NOMO-1 treated with DMSO at 0.1 percent for 48 hours (cell line): ENCODE measurements at regions not wholly inside any gene's neighbourhood (a gene's known extent, or its start where the extent isn't known, plus 50 kb on each side); places are given as distances from the start of the nearest gene placed in this dataset.

Source experiments
- DNase-seq: peaks from one replicate; lab custom pipeline; 2025; ENCODE audit not compliant: unreplicated experiment; lab: John Stamatoyannopoulos, UW

GRCh38 chr7:130896051-130896881 is 162.3 kb upstream of the KLF14 start:
- DNase-seq: no peak

DNA sequence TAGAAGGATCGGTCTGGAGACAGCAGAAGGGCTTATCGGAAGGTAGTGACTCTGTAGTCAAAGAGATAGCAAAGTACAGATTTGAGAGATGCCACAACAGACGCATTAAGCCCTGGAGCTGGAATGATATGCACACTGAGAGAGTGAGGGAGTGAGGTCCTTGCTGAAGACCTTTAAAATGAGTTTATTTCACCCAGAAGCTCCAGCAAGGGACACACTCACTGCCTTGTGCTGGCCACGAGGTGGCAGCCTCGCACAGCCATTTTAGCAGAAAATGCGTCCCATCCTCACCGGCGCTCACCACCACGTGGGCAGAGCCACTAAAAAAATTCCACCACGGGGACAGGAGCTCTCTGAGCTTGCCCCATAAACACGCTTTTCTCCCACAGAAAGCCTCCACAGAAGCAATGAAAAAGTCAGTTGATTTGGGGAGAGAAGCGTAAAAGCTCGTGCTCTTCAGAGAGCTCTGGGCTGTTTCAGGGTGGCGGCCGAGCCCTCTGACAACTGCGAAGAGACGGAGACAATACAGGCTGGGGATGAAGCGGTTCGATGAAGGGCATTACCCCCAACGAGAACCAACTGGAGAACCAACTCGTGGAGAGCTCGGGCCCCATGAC is 163.0 kb upstream of the KLF14 start:
- DNase-seq: peak; percentile 47

GRCh38 chr7:130897515-130898419 is 163.8 kb upstream of the KLF14 start:
- no peak for DNase-seq

DNA sequence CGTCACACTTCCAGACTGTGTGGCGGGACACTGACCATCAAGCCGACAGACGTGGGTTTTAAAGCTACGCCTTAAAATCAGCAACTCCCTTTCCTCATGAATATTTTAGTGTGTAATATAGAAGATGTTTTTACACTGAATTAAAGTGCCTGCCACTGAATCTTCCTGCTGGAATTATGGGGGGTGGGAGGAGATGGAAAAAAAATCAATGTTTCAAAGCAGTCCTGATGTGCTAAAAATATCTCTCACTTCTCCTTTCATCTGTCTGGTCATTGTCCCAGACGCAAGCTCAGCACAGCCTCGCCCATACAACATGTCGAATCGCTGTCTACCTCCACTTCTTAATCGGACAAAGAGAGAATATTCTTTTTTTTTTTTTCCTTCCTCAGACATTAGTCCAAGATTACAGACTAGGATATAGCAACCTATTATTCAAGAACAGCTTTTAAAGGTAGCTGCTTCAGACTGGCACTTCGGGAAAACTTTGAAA is 165.1 kb upstream of the KLF14 start:
- DNase-seq: peak; percentile 9

DNA sequence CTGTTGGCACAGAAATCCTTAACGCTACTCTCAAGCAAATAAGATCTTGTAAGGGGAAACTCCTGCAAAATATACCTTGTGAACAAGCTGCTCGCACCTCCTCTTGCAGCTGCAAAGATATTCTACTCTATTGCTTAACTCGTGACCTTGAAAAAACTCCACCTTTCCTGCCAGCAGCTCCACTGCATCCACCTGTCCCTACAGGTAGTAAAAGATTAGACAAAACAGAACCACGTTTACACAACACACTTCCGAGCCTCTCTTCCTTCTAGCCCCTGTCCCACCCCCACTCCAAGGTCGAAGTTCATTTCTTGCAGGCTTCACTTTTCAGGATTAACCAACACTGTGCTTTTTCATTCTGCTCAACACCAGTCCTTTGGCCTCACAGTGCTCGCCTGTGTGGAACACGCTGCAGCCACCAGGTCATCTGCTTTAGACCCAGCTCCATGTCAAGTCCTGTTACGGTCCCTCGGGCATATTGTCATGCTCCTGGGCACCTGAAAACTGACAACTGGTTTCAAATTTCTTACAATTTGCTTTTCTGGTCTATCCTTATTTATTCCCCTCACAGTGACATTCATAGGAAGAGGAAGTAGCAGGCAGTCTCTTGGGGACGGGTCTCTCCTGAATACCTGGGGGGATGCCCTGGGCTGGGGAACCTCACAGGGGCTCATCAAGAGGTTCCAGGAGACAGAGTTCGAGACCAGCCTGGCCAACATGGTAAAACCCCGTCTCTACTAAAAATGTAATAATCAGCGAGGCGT is 165.8 kb upstream of the KLF14 start:
- DNase-seq: no peak

GRCh38 chr7:130900471-130901076 is 166.6 kb upstream of the KLF14 start:
- no peak for DNase-seq

DNA sequence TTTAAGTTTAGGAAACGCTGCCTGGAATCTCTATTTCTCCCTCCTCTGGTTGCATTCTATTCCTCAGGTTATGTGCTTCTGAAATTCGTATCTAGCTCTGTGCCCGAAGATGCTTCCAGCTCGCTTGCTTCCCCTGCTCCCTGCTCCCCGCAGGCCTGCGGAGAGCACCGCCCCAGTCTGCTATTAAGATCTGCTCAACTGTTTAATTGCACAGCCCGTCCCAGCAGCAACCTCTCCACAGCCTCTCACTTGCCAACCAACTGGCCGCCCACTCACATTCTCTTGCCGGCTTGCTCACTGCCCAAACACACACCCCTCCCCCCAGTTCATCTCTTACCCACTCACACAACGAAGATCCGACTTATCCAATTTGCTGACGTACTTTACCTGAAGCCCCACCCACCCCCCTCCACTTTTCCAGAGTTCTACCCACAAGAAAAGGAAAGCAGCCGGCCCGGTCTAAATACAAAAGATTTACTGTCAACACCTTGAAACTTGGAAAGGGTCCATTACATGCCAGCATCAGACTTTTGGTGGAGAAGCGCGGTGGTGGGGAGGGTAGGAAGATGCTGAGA is 167.3 kb upstream of the KLF14 start:
- no peak for DNase-seq

DNA sequence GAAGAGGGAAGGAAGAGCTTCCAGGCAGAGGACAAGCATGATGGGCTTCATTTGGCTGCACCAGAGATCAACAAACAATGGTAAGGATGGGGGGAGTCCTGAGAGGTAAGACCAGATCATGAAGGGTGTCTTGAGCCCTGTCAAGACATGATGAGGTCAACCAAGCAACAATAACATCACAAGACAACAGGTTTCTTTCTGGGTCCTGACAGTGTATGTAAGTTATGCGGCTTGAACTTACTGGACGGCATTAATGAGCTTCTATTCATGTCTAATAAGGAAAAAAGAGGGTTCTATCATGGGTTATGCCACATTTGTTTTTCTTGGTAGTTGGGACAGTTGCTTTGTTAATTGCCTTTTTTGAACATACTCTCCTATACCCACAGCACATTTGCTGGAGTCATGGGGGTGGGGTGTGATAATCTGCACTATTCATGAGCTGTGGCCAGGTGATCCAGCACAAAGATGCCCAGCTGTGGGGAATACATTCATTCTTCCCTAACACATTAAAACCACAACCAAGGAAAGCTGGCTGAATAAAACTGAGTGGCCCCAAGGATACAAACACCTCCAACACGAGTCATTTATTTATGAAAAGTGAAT is 168.8 kb upstream of the KLF14 start:
- no peak for DNase-seq

DNA sequence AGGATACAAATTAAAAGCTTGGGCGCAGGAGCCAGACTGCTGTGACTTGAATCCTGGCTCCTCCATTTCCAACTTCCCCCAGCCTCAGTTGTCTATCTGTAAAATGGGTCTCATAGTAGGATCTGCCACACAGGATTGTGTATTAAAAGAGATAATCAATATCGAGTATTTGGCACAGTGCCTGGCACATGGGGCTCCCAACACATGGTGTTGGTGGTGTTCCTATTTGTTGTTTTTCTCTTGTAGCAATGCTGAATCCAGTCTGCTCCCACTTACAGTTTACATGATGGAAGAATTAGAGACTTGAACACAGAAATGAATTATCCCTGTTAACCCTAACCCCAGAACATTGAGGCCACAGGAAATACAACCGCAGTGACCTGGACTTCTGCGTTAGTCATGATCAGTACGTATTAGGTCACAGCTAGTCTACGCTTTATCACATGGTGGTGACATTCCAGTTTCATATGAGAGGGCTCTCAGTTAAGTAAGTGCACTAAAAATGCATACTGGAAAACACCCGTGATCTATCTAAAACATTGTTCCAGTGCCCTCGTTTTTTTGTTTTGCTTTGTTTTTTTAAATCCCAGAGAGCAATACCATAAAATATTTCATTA is 169.5 kb upstream of the KLF14 start:
- DNase-seq: peak; percentile 26

GRCh38 chr7:130904031-130904757 is 170.2 kb upstream of the KLF14 start:
- DNase-seq: no peak

DNA sequence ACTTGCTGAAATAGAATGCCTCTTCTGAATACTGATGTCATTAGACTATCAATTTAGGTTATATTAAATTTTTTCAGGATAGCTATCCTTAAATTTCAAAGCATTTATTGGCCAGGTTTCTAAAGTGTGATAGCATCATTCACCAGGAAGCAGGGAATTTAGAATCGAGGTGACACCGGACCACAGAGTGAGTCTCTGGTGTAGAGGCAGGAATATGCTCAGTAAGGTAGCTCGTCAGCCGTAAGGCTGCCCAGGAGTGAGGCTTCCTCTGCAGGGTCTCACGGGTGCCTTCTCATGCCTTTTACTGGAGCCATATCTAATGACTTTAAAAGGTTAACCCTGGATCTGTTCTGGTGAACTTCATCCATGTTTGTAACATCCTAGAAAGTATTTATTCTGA is 170.8 kb upstream of the KLF14 start:
- no peak for DNase-seq

GRCh38 chr7:130906575-130906974 is 172.6 kb upstream of the KLF14 start:
- DNase-seq: no peak

- DNase-seq: no peak
Observed at GRCh38 chr7:130907439-130907838, 173.4 kb upstream of the KLF14 start.

GRCh38 chr7:130908345-130909160 is 174.5 kb upstream of the KLF14 start:
- no peak for DNase-seq

GRCh38 chr7:130909161-130909836 is 175.3 kb upstream of the KLF14 start:
- no peak for DNase-seq

DNA sequence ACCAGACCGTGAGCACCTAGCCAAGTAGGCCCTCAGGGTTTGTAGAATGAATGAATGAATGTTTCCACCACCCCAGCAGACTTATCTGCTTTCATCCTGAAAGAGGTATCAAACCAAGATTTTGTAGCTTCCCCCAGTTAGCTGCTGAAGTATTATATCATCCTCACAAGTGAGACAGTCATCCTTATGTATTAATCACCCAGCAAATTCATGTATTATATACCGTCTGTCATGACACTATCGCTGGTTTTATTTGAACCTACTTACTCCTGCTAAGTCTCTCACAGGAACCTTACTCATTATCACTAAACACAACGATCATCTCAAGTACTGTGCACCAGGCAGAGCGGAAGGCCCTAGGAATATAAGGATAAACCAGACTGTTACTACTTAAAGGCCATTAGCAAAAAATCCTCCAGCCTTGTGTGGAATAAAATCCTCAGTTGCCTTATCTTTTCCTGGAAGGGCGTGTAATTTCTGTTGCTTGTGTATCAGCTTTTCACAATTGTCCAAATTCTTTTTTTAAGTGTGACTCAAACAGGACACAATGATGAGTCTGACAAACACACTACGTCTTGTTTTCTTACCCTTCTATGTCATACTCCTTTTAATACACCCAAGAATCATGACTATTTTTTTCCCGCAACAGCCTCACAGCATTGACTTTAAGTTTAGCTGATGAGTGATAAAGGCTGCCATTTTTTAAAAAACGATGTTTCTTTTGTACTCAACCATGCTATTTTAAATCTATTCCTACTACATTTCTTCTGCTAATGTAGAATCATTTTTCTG is 176.1 kb upstream of the KLF14 start:
- no peak for DNase-seq
